ENCODE measurements at regions not wholly inside any gene's neighbourhood (a gene's known extent, or its start where the extent isn't known, plus 50 kb on each side); places are given as distances from the start of the nearest gene placed in this dataset.
A peak's percentile ranks its signal among the peaks of the same experiment; 100 is the strongest.

- no peak for DNase-seq
Measured at GRCh38 chr10:62721687-62722086, 82.8 kb upstream of the ADO start.

- DNase-seq: no peak
Measured at GRCh38 chr10:62723375-62723774, 81.1 kb upstream of the ADO start.

GRCh38 chr10:62724465-62724864 lies 80.1 kb upstream of the ADO start:
- no peak for DNase-seq

DNA sequence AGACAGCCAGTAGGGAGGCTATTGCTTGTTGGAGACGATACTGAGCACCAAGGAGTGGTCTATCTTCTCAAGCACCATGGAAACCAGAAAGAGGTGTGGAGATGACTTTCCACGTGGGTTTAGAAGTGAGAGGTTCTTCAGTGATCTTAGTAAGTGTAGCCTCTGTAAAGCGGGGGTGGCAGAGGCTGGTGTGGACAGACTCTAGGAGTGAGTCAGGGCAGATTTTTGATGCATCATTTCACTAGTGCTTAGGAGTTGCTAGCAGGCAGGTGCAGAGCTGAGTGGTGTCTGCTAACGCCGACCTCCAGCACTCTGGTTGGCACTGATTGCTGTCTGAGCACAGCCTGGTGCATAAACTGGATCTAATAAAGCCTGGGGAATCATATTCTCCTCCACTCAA lies 78.4 kb upstream of the ADO start:
- DNase-seq: peak in 2 of 4 experiments; percentile 13 to 37

- no peak for DNase-seq
Measured at GRCh38 chr10:62726638-62727037, 77.9 kb upstream of the ADO start.

DNA sequence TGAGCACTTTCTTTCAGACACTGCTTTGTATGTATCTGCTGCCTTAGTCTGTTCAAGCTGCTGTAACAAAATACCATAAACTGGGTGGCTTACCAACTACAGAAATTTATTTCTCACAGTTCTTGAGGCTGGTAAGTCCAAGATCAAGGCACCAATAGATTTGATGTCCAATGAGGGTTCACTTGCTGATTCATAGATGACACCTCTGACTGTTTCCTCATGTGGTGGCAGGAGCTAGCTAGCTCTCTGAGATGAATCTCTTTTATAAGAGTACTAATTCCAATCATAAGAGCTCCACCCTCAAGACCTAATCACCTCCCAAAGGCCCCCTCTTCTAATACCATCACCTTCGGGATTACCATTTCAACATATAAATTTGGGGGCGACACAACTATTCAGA lies 76.6 kb upstream of the ADO start:
- no peak for DNase-seq

GRCh38 chr10:62728479-62728878 lies 76.0 kb upstream of the ADO start:
- no peak for DNase-seq

DNA sequence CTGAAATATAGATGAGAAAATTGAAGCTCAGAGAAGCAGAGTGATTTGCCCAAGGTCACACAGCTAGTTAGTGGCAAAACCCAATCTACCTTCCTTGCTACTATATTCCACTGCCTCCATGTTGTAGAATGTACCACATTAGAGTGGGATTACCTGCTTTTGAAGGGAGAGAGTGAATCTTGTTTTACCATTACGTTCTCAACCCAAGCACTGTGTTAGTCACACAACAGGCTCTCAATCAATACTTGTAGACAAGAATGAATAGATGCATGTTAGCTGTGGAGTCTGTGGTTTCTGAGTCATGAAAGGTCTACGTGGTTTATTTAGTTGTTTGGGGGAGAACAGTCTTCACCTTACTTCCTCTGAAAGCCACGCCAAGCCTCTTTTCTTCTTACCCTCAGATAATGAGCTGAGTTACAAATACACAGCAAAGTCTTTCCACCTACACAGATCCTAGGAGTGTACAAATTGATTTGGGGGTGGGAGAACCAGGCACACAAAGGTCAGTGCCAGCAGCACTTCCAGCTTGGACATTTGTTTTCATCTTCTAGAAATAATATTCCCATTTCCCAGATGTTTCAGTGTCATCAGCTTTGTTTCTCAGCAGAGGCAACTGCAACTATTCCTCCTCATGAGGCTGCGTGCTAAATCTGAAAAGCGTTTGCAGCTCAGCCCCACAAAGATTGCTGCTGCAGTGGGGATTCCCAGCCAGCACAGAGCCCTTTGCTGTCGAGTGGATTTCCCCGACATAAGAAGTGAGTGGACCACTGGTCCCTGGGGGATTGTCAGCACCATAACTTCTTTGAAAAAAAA lies 71.5 kb upstream of the ADO start:
- peak in 2 of 4 experiments; percentile 9 to 11 for DNase-seq

DNA sequence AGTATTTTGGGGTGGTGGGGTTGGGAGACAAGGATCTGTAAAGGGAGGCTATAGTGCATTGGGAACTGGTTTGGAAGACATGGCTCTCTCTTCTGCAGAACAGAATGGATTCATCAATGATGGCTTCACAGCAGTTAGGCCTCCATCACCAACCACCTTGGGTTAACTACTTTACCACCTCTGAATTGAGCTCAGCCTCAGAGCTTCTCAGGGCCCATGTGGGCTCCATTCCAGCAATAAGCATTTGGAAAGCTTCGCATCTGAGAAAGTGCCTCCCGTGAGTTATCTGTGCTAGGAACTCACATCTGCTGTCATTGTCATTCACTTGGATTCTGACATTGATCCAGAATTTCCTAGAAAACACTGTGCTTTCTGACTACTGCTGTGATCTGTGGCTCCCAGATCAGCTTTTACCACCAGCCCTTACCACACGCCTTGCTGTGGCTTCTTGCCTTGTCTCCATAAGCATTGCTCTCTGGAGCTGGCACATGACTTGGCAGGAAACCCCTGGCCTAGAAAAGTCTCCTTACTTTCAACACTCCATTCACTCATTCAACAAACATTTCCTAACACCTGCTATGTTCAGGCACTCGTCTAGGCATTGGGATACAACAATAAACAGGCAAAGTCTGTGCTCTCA lies 70.7 kb upstream of the ADO start:
- DNase-seq: no peak

DNA sequence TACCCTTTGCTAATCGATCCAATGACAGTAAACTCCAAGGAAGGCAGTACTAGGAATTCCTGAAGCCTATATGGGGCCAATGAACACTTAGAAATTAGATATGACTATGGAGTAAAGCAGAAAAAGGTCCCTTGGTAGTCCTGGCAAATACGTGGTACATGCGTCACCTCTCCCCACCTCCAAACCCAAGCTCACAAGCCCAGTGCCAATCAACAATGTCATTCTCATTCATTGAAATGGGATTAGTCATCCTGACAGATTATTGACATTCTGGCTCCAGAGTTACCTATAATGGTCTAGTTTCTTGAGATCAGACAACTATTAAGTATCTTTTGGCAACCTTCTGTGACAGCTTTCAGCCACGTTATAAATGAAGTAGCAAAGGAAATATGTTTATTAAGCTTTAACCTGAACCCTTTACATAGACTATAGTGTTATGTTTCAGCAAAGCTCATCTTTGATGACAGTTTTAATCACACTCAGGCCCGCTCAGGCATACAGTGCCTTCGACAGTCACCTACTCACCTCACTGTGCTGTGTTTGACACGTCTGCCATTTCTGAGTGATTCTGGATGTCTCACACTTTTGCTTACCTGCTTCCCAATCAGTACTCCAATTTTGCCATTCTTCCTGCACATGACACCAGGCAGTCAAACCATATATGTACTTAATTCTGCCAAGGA lies 69.6 kb upstream of the ADO start:
- DNase-seq: no peak

DNA sequence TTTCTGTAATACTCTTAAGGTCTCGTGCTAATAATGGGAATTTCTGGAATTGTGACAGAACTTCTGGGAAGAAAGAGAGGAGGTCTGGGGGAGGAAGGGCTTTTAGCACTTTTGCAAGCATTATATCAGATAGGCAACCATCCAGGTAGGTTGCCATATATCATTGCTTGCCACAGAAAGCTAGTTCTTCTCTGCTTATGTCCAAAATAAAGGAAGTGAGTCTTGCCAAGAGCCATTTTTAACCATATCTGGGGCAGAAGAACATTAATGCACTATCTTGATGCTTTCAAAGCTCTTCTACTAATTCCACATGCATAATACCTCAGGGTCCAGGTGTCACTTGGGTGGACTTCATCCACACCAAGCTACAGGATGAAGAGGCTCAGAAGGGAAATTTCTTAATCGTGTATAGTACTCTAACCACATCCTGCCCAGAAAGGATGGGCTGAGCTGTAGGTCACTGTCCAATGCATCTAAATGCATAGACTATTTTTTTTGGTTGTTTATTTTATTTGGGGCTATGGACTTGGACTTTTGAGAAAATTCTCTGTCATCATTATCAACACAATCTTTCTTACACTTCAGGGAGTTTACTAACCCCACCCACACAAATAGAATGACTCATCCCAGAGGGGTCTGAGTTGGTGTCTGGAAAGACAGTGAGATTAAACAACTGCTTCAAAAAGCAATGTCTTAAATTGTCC lies 68.9 kb upstream of the ADO start:
- no peak for DNase-seq

DNA sequence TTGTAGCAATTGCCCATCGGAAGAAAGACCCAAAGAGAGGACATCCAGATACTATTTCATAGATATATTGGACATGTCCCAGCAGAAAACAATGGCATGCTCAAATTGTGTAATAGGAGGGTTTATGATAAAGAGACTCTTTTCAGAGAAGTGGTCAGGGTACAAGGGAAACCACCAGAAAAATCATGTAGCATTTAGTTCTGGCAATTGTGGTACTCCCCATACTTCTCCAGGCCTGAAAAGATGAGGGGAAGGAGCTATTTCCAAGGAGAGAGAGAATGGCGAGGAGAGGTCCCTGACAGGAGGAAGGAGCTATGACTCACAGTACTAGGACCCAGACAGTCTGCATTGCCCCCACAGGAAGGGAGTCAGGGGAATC lies 68.4 kb upstream of the ADO start:
- DNase-seq: no peak

DNA sequence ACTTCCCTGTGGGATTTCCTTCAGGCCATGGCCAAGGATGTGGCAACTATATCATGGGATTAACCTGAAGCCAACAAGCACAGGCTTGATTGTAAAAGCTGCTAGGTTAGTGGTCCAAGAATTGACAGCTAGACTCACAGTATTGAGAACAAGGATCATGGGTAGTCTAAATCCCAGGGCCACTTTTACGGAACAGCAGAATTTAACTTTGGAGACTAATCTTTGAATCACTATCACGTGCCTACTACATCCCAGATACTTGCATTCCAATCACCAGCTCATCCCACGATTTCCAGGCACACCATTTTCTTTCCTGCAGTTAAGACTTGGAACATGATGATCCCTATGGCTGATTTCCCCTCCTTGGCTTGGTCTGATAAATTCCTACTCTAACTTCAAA lies 65.6 kb upstream of the ADO start:
- DNase-seq: no peak

DNA sequence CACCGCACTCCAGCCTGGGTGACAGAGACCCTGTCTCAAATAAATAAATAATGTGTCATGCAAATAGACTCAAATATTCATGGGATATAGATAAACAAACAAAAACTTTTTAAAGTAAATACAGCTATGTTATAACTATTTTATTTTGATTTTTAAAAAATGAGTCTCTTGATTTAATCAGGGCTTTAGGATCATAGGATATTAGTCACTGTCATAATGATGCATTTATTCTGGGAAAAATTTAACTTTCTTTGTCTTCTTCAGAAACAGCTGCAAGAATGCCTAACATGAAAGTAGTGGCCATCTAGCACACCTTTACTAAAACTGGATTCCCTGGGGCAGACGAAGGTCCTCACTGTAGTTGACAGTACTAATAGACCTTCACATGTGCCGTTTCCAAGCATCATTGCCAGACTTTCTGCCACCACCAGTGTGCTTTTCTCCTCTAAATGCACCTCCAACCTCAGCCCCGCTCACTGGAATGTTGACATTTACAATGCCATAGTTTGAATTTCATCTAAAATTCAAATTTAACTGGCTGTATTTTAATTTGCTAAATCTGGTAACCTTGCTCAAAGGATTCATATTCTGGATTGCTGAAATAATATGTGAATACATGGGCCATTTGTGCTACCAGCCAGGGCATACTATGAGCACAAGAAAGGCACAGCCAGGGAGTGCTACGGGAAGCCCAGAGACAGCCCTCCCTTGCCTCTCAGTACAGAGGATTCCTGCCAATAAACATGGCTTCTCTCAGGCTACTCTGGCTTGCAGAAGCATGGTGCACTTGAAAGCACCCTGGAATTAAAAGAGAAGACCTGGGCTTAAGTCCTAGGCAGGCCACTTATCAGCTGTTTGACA lies 63.4 kb upstream of the ADO start:
- no peak for DNase-seq

DNA sequence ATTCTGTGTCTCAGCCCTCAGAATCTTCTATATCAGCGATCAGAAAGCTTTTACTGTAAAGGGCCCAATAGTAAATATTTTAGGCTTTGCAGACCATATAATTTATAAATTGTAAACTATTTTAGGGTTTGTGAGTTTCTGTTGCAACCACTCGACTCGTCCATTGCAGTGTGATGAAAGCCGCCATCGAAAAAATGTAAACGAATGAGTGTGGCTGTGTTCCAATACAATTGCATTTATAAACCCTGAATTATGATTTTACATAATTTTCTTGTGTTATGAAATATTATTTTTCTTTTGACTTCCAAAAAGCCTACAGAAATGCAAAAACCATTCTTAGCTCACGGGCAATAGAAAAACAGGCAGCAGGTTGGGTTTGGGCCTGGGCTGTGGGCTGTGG lies 62.5 kb upstream of the ADO start:
- no peak for DNase-seq

DNA sequence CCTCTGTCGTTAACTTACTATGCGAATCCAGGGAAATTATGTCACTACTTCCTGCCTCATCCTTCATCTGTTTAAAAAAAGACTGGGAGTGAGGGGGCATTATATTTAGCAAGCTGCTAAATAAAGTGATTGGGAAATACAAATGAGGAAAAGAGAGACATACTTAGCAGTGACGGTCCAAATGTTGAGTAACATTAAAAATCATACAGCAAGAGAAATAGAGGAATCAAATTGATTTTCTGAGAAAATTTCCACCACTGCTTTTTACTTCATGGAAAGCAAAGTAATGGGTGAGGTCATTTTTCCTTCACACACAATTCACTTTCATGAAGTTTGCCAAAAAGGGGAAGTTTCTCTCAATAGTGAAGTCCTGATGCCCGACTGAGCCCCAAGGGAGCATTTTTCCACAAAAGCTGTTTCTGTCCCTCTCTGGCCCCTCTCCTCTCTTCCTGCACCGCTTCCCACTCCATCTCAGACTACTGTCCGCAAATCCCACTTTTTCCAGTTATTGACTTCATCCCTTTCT lies 61.9 kb upstream of the ADO start:
- no peak for DNase-seq

DNA sequence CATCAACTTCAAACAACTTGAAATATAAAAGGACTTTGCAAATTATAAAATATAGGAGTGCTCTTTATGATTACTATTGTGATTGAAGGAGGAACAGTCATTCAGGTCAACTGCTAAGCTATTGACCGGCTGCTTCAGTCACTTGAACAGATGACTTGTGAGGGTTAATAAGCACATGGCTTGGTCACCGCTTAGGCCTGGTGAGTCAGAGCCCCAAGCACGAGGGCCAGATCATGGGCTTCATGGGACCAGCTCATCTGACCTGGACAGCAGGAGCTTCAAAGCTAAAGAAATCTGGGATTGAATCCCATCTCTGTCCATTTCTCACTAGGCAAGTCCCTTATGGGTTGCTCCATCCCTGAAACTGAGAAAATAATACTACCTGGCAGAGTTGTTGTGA lies 60.4 kb upstream of the ADO start:
- DNase-seq: no peak

DNA sequence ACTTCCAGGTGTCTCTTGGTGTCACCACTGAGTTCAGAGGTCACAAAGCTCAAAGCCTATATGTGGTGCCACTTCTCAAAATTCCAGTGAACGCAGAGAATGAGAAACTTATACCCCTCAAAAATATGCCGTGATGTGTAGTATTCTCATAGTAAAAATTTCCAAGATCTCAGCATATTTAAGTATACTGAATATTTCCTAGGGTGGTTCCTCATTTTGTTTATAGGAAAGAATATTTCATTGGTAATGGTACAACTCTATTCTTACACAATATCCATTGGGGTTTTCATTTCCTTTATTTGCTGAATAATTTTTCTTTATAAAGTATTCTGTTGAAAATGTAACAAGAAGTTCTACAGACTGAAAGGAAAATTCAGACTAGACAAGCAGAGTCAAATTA lies 58.9 kb upstream of the ADO start:
- no peak for DNase-seq

DNA sequence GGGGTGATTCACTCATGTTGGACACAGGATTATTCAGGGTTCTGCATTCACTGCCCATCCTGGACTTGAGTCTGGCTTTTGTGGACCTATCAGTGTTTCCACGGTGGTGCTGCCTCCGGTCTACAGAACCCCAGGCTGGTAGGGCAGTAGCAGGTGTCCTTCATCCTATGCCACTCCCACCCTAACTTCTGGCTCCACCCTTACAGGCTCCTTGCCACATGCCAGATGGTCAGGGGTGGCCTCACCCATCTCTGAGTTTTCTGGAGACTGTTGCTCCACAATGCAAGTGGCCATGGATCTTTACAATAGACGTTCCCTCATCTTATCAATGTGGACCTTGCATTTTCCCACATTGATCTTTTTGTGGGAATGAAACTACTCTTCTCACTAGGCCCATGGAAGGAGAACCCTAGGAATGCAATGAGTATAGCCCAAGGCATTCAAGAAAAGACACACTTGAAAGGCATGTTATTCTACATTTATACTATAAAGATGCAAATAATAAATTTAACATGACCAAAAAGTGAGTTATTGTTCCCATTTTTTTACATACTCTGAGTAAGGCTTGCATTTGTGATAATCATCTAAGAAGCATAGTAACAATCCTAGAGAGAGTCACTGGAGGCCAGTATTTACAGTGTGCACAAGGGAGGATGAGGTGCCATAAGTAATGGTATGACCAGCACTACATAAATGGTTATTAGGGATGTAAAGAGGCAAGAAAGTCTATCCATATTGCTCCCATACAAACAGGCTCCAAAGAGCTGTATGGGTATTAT lies 57.4 kb upstream of the ADO start:
- DNase-seq: no peak

DNA sequence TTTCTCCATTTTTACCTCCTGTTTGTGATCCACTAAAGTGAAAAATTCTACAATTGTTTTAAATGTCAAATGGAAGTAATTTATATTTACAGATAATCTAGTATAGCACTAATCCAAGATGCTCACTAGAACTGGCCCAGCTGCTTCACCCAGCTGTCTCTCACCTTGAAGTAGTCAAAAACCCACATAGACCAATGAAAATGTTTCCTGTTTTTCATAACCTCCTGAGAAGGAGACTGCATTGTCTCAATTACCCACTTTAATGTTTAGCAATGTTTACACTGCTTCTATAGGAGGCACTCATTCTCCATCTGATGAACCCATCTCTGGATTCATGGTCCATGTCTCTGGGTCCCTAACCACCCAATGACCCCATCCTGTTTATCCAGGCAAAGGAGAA lies 56.1 kb upstream of the ADO start:
- DNase-seq: no peak

DNA sequence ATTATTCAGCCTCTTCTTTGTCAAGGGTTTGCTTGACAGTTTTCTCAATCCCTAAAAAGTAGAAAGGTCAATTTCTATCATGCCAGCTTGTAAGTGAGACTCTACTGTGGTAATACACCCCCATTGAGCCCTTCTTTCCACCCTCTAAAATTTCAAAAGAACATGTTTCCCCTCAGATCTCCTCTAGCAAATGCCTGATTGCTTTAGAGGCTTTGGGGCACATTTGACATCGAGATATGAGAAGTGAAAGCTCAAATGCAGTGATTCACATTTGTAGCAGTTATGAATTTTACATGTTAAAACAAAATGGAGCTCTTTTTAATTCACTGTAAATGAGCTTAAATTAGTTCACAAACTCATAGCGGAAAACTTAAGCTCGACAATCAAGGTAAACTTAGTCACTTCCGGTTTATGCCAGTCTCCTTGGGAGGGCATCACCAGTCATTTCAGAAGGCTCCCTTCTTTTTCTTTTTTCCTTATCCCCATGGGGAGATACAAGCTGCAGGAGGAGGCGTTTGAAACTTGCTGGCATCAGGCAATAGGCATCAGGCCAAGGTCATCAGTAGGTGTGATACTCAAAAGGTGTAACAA lies 55.3 kb upstream of the ADO start:
- DNase-seq: no peak
